H9 (cell line): ENCODE measurements at regions not wholly inside any gene's neighbourhood (a gene's known extent, or its start where the extent isn't known, plus 50 kb on each side); places are given as distances from the start of the nearest gene placed in this dataset.

Experiments
- DNase-seq: peaks from one replicate; pipeline ENCODE4 v3.0.0-alpha.2; 2017
- H2AFZ ChIP-seq: one replicate; pipeline ENCODE4 v1.6.1; 2013; ENCODE audit warnings: mild to moderate bottlenecking, low read length, control low read depth, moderate library complexity
- H2AK5ac ChIP-seq: 2 replicates; pipeline ENCODE4 v1.6.1; 2013; ENCODE audit warnings: low read length, control low read depth, mixed read lengths; ENCODE audit not compliant: insufficient read length
- H2BK120ac ChIP-seq: one replicate; pipeline ENCODE4 v1.6.1; 2013; ENCODE audit warnings: low read depth, mild to moderate bottlenecking, low read length, control low read depth, inconsistent platforms; ENCODE audit not compliant: poor library complexity, severe bottlenecking
- H2BK12ac ChIP-seq: 2 replicates; pipeline ENCODE4 v1.6.1; 2013; ENCODE audit warnings: low read length, control low read depth, mixed read lengths, low read depth; ENCODE audit not compliant: insufficient read length
- H2BK15ac ChIP-seq: 2 replicates; pipeline ENCODE4 v1.6.1; 2013; ENCODE audit warnings: low read depth, low read length, control low read depth
- H2BK20ac ChIP-seq: one replicate; pipeline ENCODE4 v1.6.1; 2013; ENCODE audit warnings: low read depth, mild to moderate bottlenecking, low read length, control low read depth, inconsistent platforms; ENCODE audit not compliant: poor library complexity, severe bottlenecking
- H2BK5ac ChIP-seq: 2 replicates; pipeline ENCODE4 v1.6.1; 2013; ENCODE audit warnings: low read length, control low read depth, mixed read lengths; ENCODE audit not compliant: insufficient read length
- H3K14ac ChIP-seq: 2 replicates; pipeline ENCODE4 v1.6.1; 2013; ENCODE audit warnings: low read length, control low read depth; ENCODE audit not compliant: insufficient read depth
- H3K18ac ChIP-seq: 2 replicates; pipeline ENCODE4 v1.6.1; 2013; ENCODE audit warnings: low read depth, mild to moderate bottlenecking, mixed read lengths, low read length, control low read depth; ENCODE audit not compliant: insufficient read length
- H3K23ac ChIP-seq: 2 replicates; pipeline ENCODE4 v1.6.1; 2013; ENCODE audit warnings: low read length, control low read depth, mixed read lengths, low read depth; ENCODE audit not compliant: insufficient read length
- H3K23me2 ChIP-seq: 2 replicates; pipeline ENCODE4 v1.6.1; 2013; ENCODE audit warnings: low read depth, mild to moderate bottlenecking, mixed read lengths, low read length, control low read depth; ENCODE audit not compliant: insufficient read length, poor library complexity, severe bottlenecking
- H3K27ac ChIP-seq: 2 replicates; pipeline ENCODE4 v1.5.1; 2013; ENCODE audit warnings: low read length, control low read depth, mixed read lengths, low read depth; ENCODE audit not compliant: insufficient read length
- H3K27me3 ChIP-seq: 2 replicates; pipeline ENCODE4 v1.6.1; 2013; ENCODE audit warnings: low read length, control low read depth, inconsistent platforms; ENCODE audit not compliant: insufficient read depth
- H3K4ac ChIP-seq: 2 replicates; pipeline ENCODE4 v1.6.1; 2013; ENCODE audit warnings: low read depth, mild to moderate bottlenecking, control low read depth, inconsistent platforms, low read length, moderate library complexity
- H3K4me1 ChIP-seq: 2 replicates; pipeline ENCODE4 v1.6.1; 2013; ENCODE audit warnings: low read length, control low read depth, inconsistent platforms; ENCODE audit not compliant: insufficient read depth
- H3K4me2 ChIP-seq: 2 replicates; pipeline ENCODE4 v1.6.1; 2013; ENCODE audit warnings: low read length, control low read depth, mixed read lengths; ENCODE audit not compliant: insufficient read length, insufficient read depth
- H3K56ac ChIP-seq: 2 replicates; pipeline ENCODE4 v1.6.1; 2013; ENCODE audit warnings: low read depth, mild to moderate bottlenecking, mixed read lengths, low read length, control low read depth; ENCODE audit not compliant: insufficient read length
- H3K79me1 ChIP-seq: 2 replicates; pipeline ENCODE4 v1.6.1; 2013; ENCODE audit warnings: low read depth, mild to moderate bottlenecking, moderate library complexity, low read length, control low read depth, inconsistent platforms; ENCODE audit not compliant: insufficient read depth, poor library complexity, severe bottlenecking
- H3K79me2 ChIP-seq: 2 replicates; pipeline ENCODE4 v1.6.1; 2013; ENCODE audit warnings: low read length, control low read depth, inconsistent platforms; ENCODE audit not compliant: insufficient read depth
- H3K9ac ChIP-seq: 2 replicates; pipeline ENCODE4 v1.6.1; 2013; ENCODE audit warnings: low read length, control low read depth, mixed read lengths; ENCODE audit not compliant: insufficient read length; ENCODE audit errors: extremely low read depth
- H3K9me3 ChIP-seq: one replicate; pipeline ENCODE4 v1.6.1; 2013; ENCODE audit warnings: low read depth, low read length, inconsistent platforms; ENCODE audit not compliant: control insufficient read depth
- H3T11ph ChIP-seq: one replicate; pipeline ENCODE4 v1.6.1; 2013; ENCODE audit warnings: mild to moderate bottlenecking, low read length, control low read depth, inconsistent platforms
- H4K20me1 ChIP-seq: one replicate; pipeline ENCODE4 v1.6.1; 2013; ENCODE audit not compliant: control insufficient read depth, insufficient read length, insufficient read depth
- H4K5ac ChIP-seq: 2 replicates; pipeline ENCODE4 v1.6.1; 2013; ENCODE audit warnings: low read depth, mild to moderate bottlenecking, mixed read lengths, low read length, control low read depth; ENCODE audit not compliant: insufficient read length
- H4K8ac ChIP-seq: replicated peaks from 2 replicates; pipeline ENCODE4 v1.6.1; 2013; ENCODE audit warnings: low read length, control low read depth, mixed read lengths, low read depth; ENCODE audit not compliant: insufficient read length
- H4K91ac ChIP-seq: 2 replicates; pipeline ENCODE4 v1.6.1; 2013; ENCODE audit warnings: low read depth, mild to moderate bottlenecking, moderate library complexity, mixed read lengths, low read length, control low read depth; ENCODE audit not compliant: insufficient read length
- H3K27ac Mint-ChIP-seq, 3 experiments: 2 replicates in 2 of 3; 3 replicates in 1 of 3; pipeline ENCODE4 v1.8.0; 2020 to 2021; ENCODE audit warnings: mixed read lengths in 3 of 3, mild to moderate bottlenecking in 1 of 3, moderate library complexity in 1 of 3
- H3K27me3 Mint-ChIP-seq: 2 replicates; pipeline ENCODE4 v1.8.0; 2021; ENCODE audit warnings: low read depth, mild to moderate bottlenecking, moderate library complexity, mixed read lengths
- H3K36me3 Mint-ChIP-seq, 3 experiments: 2 replicates in 2 of 3; 3 replicates in 1 of 3; pipeline ENCODE4 v1.8.0; 2020 to 2021; ENCODE audit warnings: low read depth in 3 of 3, mixed read lengths in 3 of 3; ENCODE audit not compliant: insufficient read depth in 1 of 3
- H3K4me1 Mint-ChIP-seq, 2 experiments: 2 replicates each; pipeline ENCODE4 v1.8.0; 2020; ENCODE audit warnings: mixed read lengths in 2 of 2
- H3K4me3 Mint-ChIP-seq, 2 experiments: 2 replicates in 1 of 2; 3 replicates in 1 of 2; pipeline ENCODE4 v1.8.0; 2020 to 2021; ENCODE audit warnings: mild to moderate bottlenecking in 2 of 2, mixed read lengths in 2 of 2, moderate library complexity in 1 of 2
- H3K9me3 Mint-ChIP-seq, 2 experiments: 2 replicates in 1 of 2; 3 replicates in 1 of 2; pipeline ENCODE4 v1.8.0; 2020; ENCODE audit warnings: mild to moderate bottlenecking in 2 of 2, mixed read lengths in 2 of 2, moderate library complexity in 1 of 2
- CTCF ChIP-seq: fragments of 200-600 bp; sonication (generic); conservative IDR thresholded peaks from 3 replicates; pipeline ENCODE4 v1.8.0; 2021; ENCODE audit warnings: antibody characterized with exemption, mild to moderate bottlenecking
- WGBS: extraction: QIAGEN DNeasy Blood & Tissue Kit; methylation state at CpG from one replicate; pipeline ENCODE4 v1.1.7; 2013; ENCODE audit warnings: missing lambda C conversion rate, low lambda C conversion rate, mixed read lengths; ENCODE audit not compliant: insufficient read length; ENCODE audit errors: extremely low coverage; 5-methylcytosine and 5-hydroxymethylcytosine counted together

GRCh38 chr10:14466257-14466656, 135.5 kb upstream of the FRMD4A start:
- no CpG with 5 or more reads among the region's 3 CpGs for WGBS

More at GRCh38 chr10:14466257-14466656, 135.5 kb upstream of the FRMD4A start:
- H3K79me1 ChIP-seq: no peaks in the 10 kb centered on the region
- no peak overlapping the region for H4K91ac ChIP-seq
- no peaks in the 10 kb centered on the region for H3K27me3 ChIP-seq
- no peak overlapping the region for H2AK5ac ChIP-seq
- H3T11ph ChIP-seq: no peak overlapping the region
- Mint-ChIP-seq H3K36me3 (peaks cover 0 to 5% (median 4%) of the 10 kb centered on the region in 3 experiments; a peak in 3 of 7 replicates), H3K27ac (no peak overlapping the region), H3K27me3 (no peaks in the 10 kb centered on the region), H3K9me3 (peaks cover 11 to 12% of the 10 kb centered on the region in 2 experiments), H3K4me1 (peaks cover 4 to 5% of the 10 kb centered on the region in 2 experiments; a peak in 2 of 4 replicates), H3K4me3 (no peak overlapping the region)
- no peaks in the 10 kb centered on the region for H3K9me3 ChIP-seq
- H4K20me1 ChIP-seq: no peaks in the 10 kb centered on the region
- H3K79me2 ChIP-seq: no peaks in the 10 kb centered on the region
- no peak overlapping the region for H3K56ac ChIP-seq
- H2BK120ac ChIP-seq: no peak overlapping the region
- no peak overlapping the region for H3K18ac ChIP-seq
- no peak overlapping the region for H2BK5ac ChIP-seq
- H2AFZ ChIP-seq: no peak overlapping the region
- H4K5ac ChIP-seq: no peak overlapping the region
- no peak overlapping the region for H4K8ac ChIP-seq
- no peak overlapping the region for H2BK12ac ChIP-seq
- H3K23me2 ChIP-seq: no peaks in the 10 kb centered on the region
- H3K4ac ChIP-seq: no peak overlapping the region
- H3K9ac ChIP-seq: no peak overlapping the region
- no peak overlapping the region for H3K27ac ChIP-seq
- no peak overlapping the region for H2BK20ac ChIP-seq
- DNase-seq: no peak
- no peak overlapping the region for H2BK15ac ChIP-seq
- H3K14ac ChIP-seq: no peak overlapping the region
- no peak overlapping the region for H3K23ac ChIP-seq
- no peaks in the 10 kb centered on the region for H3K4me1 ChIP-seq
- H3K4me2 ChIP-seq: no peak overlapping the region
- TF ChIP-seq CTCF: no peak
